Testis (tissue), 2 donors: ENCODE measurements at regions not wholly inside any gene's neighbourhood (a gene's known extent, or its start where the extent isn't known, plus 50 kb on each side); places are given as distances from the start of the nearest gene placed in this dataset.

Source experiments
- POLR2A ChIP-seq: fragments of 450-650 bp; IDR thresholded peaks from one replicate; pipeline ENCODE4 v1.6.1; 2017; ENCODE audit warnings: antibody characterized with exemption, mild to moderate bottlenecking, moderate library complexity
- TF ChIP-seq, protein P1 (sequence below), 3 experiments: fragments of 450-650 bp in 2 of 3; fragments of 200-600 bp in 1 of 3; sonication (generic) in 1 of 3; IDR thresholded peaks; one replicate each; pipeline ENCODE4 v1.5.1; 2016 to 2019; ENCODE audit warnings: antibody characterized with exemption in 3 of 3, mild to moderate bottlenecking in 2 of 3, moderate library complexity in 1 of 3

DNA sequence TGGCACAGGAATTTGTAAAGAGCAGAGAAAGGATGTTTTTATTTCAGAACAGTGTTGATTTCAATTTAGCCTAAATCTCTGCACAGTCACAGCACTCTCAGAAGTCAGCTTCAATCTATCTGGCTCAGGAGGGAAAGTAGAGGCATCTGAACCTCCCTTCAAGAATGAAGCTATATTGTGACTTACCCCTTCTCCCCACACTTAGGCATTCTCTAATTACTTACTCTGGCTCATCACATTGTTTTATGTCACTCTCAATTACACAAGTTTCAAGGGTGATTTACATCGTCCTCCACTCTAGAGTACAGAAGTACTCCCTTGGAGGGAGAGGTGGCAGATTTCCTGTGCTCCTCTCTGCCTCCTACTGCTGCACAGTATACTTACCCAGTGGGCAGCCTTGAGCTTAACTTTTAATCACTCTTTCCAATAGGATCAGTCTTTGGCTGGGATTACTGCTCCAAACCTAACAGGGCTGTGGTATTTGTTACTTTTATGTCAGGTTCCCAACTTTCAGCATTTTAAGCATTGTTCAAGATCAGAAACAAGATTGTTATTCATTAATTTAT lies 211.4 kb downstream of the AASDHPPT start:
- TF ChIP-seq, protein P1, sequence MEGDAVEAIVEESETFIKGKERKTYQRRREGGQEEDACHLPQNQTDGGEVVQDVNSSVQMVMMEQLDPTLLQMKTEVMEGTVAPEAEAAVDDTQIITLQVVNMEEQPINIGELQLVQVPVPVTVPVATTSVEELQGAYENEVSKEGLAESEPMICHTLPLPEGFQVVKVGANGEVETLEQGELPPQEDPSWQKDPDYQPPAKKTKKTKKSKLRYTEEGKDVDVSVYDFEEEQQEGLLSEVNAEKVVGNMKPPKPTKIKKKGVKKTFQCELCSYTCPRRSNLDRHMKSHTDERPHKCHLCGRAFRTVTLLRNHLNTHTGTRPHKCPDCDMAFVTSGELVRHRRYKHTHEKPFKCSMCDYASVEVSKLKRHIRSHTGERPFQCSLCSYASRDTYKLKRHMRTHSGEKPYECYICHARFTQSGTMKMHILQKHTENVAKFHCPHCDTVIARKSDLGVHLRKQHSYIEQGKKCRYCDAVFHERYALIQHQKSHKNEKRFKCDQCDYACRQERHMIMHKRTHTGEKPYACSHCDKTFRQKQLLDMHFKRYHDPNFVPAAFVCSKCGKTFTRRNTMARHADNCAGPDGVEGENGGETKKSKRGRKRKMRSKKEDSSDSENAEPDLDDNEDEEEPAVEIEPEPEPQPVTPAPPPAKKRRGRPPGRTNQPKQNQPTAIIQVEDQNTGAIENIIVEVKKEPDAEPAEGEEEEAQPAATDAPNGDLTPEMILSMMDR (IDR thresholded peaks at IDR 0.05) = no peak
- no peak for TF ChIP-seq POLR2A
